ENCODE measurements at regions not wholly inside any gene's neighbourhood (a gene's known extent, or its start where the extent isn't known, plus 50 kb on each side); places are given as distances from the start of the nearest gene placed in this dataset.

- no peak for TF ChIP-seq EZH2 (IDR thresholded peaks at IDR 0.05)
- TF ChIP-seq POLR2AphosphoS5 (IDR thresholded peaks at IDR 0.05; ENCODE audit: borderline replicate concordance, low read depth, low read length), result no peak
Measured at GRCh38 chr4:159702200-159702599, 599.3 kb downstream of the RAPGEF2 start.
